GM06990 (cell line): ENCODE measurements at regions not wholly inside any gene's neighbourhood (a gene's known extent, or its start where the extent isn't known, plus 50 kb on each side); places are given as distances from the start of the nearest gene placed in this dataset.

ENCODE experiments used
- DNase-seq: peaks from one replicate; pipeline ENCODE4 v3.0.0-alpha.2; 2011; ENCODE audit not compliant: insufficient read length; ENCODE audit errors: extremely low read depth
- H3K27me3 ChIP-seq: replicated peaks from 2 replicates; pipeline ENCODE4 v1.6.0; 2011; ENCODE audit warnings: low read length; ENCODE audit not compliant: control insufficient read depth, insufficient read depth
- H3K36me3 ChIP-seq: 2 replicates; pipeline ENCODE4 v1.5.1; 2011; ENCODE audit warnings: low read length; ENCODE audit not compliant: control insufficient read depth, insufficient read depth
- H3K4me3 ChIP-seq: replicated peaks from 2 replicates; pipeline ENCODE4 v1.5.1; 2011; ENCODE audit warnings: low read depth, mild to moderate bottlenecking, control low read depth, low read length
- CTCF ChIP-seq: IDR thresholded peaks from 2 replicates; pipeline ENCODE4 v1.5.1; 2011; ENCODE audit warnings: low read length, control low read depth, mild to moderate bottlenecking, inconsistent platforms; ENCODE audit not compliant: insufficient read depth, poor library complexity, severe bottlenecking

GRCh38 chr7:17130281-17131059, 168.0 kb upstream of the AHR start:
- Histone ChIP-seq H3K4me3 (no peak overlapping the region), H3K27me3 (no peaks in the 10 kb centered on the region), H3K36me3 (no peaks in the 10 kb centered on the region)
- no peak for TF ChIP-seq CTCF
- no peak for DNase-seq

GRCh38 chr7:17131060-17131345, 167.4 kb upstream of the AHR start:
- DNase-seq = no peak
- no peak for TF ChIP-seq CTCF
- no peak overlapping the region for H3K4me3 ChIP-seq
- H3K36me3 ChIP-seq = no peaks in the 10 kb centered on the region
- no peaks in the 10 kb centered on the region for H3K27me3 ChIP-seq

GRCh38 chr7:17131983-17132655, 166.3 kb upstream of the AHR start:
- no peak for TF ChIP-seq CTCF
- no peak for DNase-seq
- Histone ChIP-seq H3K4me3 (no peak overlapping the region), H3K36me3 (no peaks in the 10 kb centered on the region), H3K27me3 (no peaks in the 10 kb centered on the region)

- no peak overlapping the region for H3K4me3 ChIP-seq
- no peak for DNase-seq
- no peaks in the 10 kb centered on the region for H3K36me3 ChIP-seq
- no peaks in the 10 kb centered on the region for H3K27me3 ChIP-seq
- no peak for TF ChIP-seq CTCF
Observed at GRCh38 chr7:17132726-17133125, 165.7 kb upstream of the AHR start.

GRCh38 chr7:17133977-17134376, 164.5 kb upstream of the AHR start:
- DNase-seq = no peak
- Histone ChIP-seq H3K4me3 (no peak overlapping the region), H3K27me3 (no peaks in the 10 kb centered on the region), H3K36me3 (no peaks in the 10 kb centered on the region)
- TF ChIP-seq CTCF = no peak
